MM.1S (cell line): ENCODE measurements at regions not wholly inside any gene's neighbourhood (a gene's known extent, or its start where the extent isn't known, plus 50 kb on each side); places are given as distances from the start of the nearest gene placed in this dataset.

Source experiments
- DNase-seq: peaks from one replicate; pipeline ENCODE4 v3.0.0-alpha.2; 2015
- H2AFZ ChIP-seq: fragments of 300-600 bp; sonication (generic); 2 replicates; pipeline ENCODE4 v1.6.0; 2016; ENCODE audit warnings: antibody characterized with exemption, low read length
- H3F3A ChIP-seq: fragments of 300-600 bp; sonication (generic); 2 replicates; pipeline ENCODE4 v1.6.1; 2016; ENCODE audit warnings: mild to moderate bottlenecking, antibody characterized with exemption, low read length, moderate library complexity, mixed read lengths; ENCODE audit not compliant: insufficient read depth
- H3K27ac ChIP-seq: fragments of 300-600 bp; sonication (generic); 2 replicates; pipeline ENCODE4 v1.5.1; 2016; ENCODE audit warnings: mild to moderate bottlenecking, low read length
- H3K27me3 ChIP-seq: fragments of 300-600 bp; sonication (generic); replicated peaks from 2 replicates; pipeline ENCODE4 v1.6.0; 2016; ENCODE audit warnings: low read length; ENCODE audit not compliant: insufficient read depth
- H3K36me3 ChIP-seq: fragments of 300-600 bp; sonication (generic); replicated peaks from 2 replicates; pipeline ENCODE4 v1.6.1; 2016; ENCODE audit warnings: mild to moderate bottlenecking, low read length, mixed read lengths; ENCODE audit not compliant: insufficient read depth
- H3K4me1 ChIP-seq: fragments of 300-600 bp; sonication (generic); 2 replicates; pipeline ENCODE4 v1.6.1; 2016; ENCODE audit warnings: low read length, mixed read lengths
- H3K4me2 ChIP-seq: fragments of 300-600 bp; sonication (generic); 2 replicates; pipeline ENCODE4 v1.6.0; 2016; ENCODE audit warnings: low read depth, low read length
- H3K4me3 ChIP-seq: fragments of 300-600 bp; sonication (generic); 2 replicates; pipeline ENCODE4 v1.5.1; 2016; ENCODE audit warnings: low read length, mixed read lengths
- H3K79me2 ChIP-seq: fragments of 300-600 bp; sonication (generic); 2 replicates; pipeline ENCODE4 v1.6.1; 2016; ENCODE audit warnings: mixed run types, low read length, mixed read lengths
- H3K9ac ChIP-seq: fragments of 300-600 bp; sonication (generic); 2 replicates; pipeline ENCODE4 v1.6.1; 2016; ENCODE audit warnings: low read length, mixed read lengths
- H3K9me2 ChIP-seq: fragments of 300-600 bp; sonication (generic); replicated peaks from 2 replicates; pipeline ENCODE4 v1.6.1; 2016; ENCODE audit warnings: mild to moderate bottlenecking, low read length, mixed read lengths; ENCODE audit not compliant: insufficient read depth
- H3K9me3 ChIP-seq: fragments of 300-600 bp; sonication (generic); replicated peaks from 2 replicates; pipeline ENCODE4 v1.6.1; 2016; ENCODE audit warnings: mild to moderate bottlenecking, low read length, mixed read lengths; ENCODE audit not compliant: insufficient read depth
- H4K20me1 ChIP-seq: fragments of 300-600 bp; sonication (generic); 2 replicates; pipeline ENCODE4 v1.6.1; 2016; ENCODE audit warnings: mild to moderate bottlenecking, low read length, moderate library complexity, mixed read lengths; ENCODE audit not compliant: insufficient read depth
- EZH2 ChIP-seq: fragments of 300-600 bp; sonication (generic); optimal IDR thresholded peaks from 2 replicates; pipeline ENCODE3; 2017; ENCODE audit warnings: low read depth, mild to moderate bottlenecking, antibody characterized with exemption, low read length, mixed read lengths
- EZH2phosphoT487 ChIP-seq: fragments of 300-600 bp; sonication (generic); IDR thresholded peaks from 2 replicates; pipeline ENCODE4 v1.6.1; 2018; ENCODE audit warnings: antibody characterized with exemption, low read length
- TF ChIP-seq, protein P1 (sequence below): fragments of 300-600 bp; sonication (generic); IDR thresholded peaks from 2 replicates; pipeline ENCODE4 v1.5.1; 2016; ENCODE audit warnings: antibody characterized with exemption, low read length, mixed read lengths

- TF ChIP-seq EZH2, result no peak
- TF ChIP-seq, protein P1, sequence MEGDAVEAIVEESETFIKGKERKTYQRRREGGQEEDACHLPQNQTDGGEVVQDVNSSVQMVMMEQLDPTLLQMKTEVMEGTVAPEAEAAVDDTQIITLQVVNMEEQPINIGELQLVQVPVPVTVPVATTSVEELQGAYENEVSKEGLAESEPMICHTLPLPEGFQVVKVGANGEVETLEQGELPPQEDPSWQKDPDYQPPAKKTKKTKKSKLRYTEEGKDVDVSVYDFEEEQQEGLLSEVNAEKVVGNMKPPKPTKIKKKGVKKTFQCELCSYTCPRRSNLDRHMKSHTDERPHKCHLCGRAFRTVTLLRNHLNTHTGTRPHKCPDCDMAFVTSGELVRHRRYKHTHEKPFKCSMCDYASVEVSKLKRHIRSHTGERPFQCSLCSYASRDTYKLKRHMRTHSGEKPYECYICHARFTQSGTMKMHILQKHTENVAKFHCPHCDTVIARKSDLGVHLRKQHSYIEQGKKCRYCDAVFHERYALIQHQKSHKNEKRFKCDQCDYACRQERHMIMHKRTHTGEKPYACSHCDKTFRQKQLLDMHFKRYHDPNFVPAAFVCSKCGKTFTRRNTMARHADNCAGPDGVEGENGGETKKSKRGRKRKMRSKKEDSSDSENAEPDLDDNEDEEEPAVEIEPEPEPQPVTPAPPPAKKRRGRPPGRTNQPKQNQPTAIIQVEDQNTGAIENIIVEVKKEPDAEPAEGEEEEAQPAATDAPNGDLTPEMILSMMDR, result no peak
- TF ChIP-seq EZH2phosphoT487, result no peak
- Histone ChIP-seq H3K36me3 (no peaks in the 10 kb centered on the region), H3K4me3 (no peak overlapping the region), H3K27me3 (no peaks in the 10 kb centered on the region), H4K20me1 (no peaks in the 10 kb centered on the region), H3K79me2 (no peaks in the 10 kb centered on the region), H3K4me2 (no peak overlapping the region), H3K9me2 (no peaks in the 10 kb centered on the region), H3K9ac (no peak overlapping the region), H3K27ac (no peak overlapping the region), H3F3A (no peaks in the 10 kb centered on the region), H3K4me1 (no peaks in the 10 kb centered on the region), H3K9me3 (no peaks in the 10 kb centered on the region), H2AFZ (no peak overlapping the region)
- no peak for DNase-seq
These were observed 352.7 kb upstream of the PLD5 start for GRCh38 chr1:242877229-242877628.

- Histone ChIP-seq H4K20me1 (no peaks in the 10 kb centered on the region), H3K9ac (no peak overlapping the region), H3K79me2 (no peaks in the 10 kb centered on the region), H3K36me3 (no peaks in the 10 kb centered on the region), H3K9me3 (no peaks in the 10 kb centered on the region), H3K9me2 (no peaks in the 10 kb centered on the region), H3K4me3 (no peak overlapping the region), H3K4me1 (no peaks in the 10 kb centered on the region), H3K4me2 (no peak overlapping the region), H3K27ac (no peak overlapping the region), H3K27me3 (no peaks in the 10 kb centered on the region), H2AFZ (no peak overlapping the region), H3F3A (no peaks in the 10 kb centered on the region)
- DNase-seq, result no peak
- no peak for TF ChIP-seq EZH2
These were observed 351.5 kb upstream of the PLD5 start for GRCh38 chr1:242876030-242876429.

- H3K79me2 ChIP-seq, result no peaks in the 10 kb centered on the region
- peak; percentile 14 for DNase-seq
- no peaks in the 10 kb centered on the region for H3K27me3 ChIP-seq
- no peaks in the 10 kb centered on the region for H3K4me1 ChIP-seq
- no peak overlapping the region for H3K4me2 ChIP-seq
- no peak overlapping the region for H2AFZ ChIP-seq
- no peak overlapping the region for H3K4me3 ChIP-seq
- H3K36me3 ChIP-seq, result no peaks in the 10 kb centered on the region
- no peaks in the 10 kb centered on the region for H3K9me2 ChIP-seq
- H3K9ac ChIP-seq, result no peak overlapping the region
- no peak overlapping the region for H3K27ac ChIP-seq
- no peaks in the 10 kb centered on the region for H3F3A ChIP-seq
- no peaks in the 10 kb centered on the region for H4K20me1 ChIP-seq
- no peaks in the 10 kb centered on the region for H3K9me3 ChIP-seq
- no peak for TF ChIP-seq EZH2
- TF ChIP-seq, protein P1, result no peak
- TF ChIP-seq EZH2phosphoT487, result no peak
These were observed 349.2 kb upstream of the PLD5 start for GRCh38 chr1:242873661-242874060.

GRCh38 chr1:242872521-242872920 lies 348.0 kb upstream of the PLD5 start:
- H3K9ac ChIP-seq, result no peak overlapping the region
- no peaks in the 10 kb centered on the region for H3K4me1 ChIP-seq
- no peak for TF ChIP-seq EZH2
- no peak for TF ChIP-seq EZH2phosphoT487
- no peaks in the 10 kb centered on the region for H3F3A ChIP-seq
- H4K20me1 ChIP-seq, result no peaks in the 10 kb centered on the region
- no peaks in the 10 kb centered on the region for H3K36me3 ChIP-seq
- no peak overlapping the region for H3K27ac ChIP-seq
- no peaks in the 10 kb centered on the region for H3K9me2 ChIP-seq
- no peak overlapping the region for H3K4me2 ChIP-seq
- no peaks in the 10 kb centered on the region for H3K27me3 ChIP-seq
- H3K4me3 ChIP-seq, result no peak overlapping the region
- no peak for DNase-seq
- no peak overlapping the region for H2AFZ ChIP-seq
- no peaks in the 10 kb centered on the region for H3K9me3 ChIP-seq
- no peaks in the 10 kb centered on the region for H3K79me2 ChIP-seq
